T follicular helper cell (primary cell): ENCODE measurements at regions not wholly inside any gene's neighbourhood (a gene's known extent, or its start where the extent isn't known, plus 50 kb on each side); places are given as distances from the start of the nearest gene placed in this dataset.
"Not testable (repeated sequence)": the region's sequence is repeated elsewhere in the genome, so short reads cannot be mapped to it uniquely, and the experiment has no call there.

Experiments
- DNase-seq: peaks from one replicate; pipeline ENCODE4 v3.0.0-alpha.2; 2020; ENCODE audit warnings: low read depth

GRCh38 chr4:81675791-81676393, 204.2 kb upstream of the RASGEF1B start:
- DNase-seq: no peak

DNA sequence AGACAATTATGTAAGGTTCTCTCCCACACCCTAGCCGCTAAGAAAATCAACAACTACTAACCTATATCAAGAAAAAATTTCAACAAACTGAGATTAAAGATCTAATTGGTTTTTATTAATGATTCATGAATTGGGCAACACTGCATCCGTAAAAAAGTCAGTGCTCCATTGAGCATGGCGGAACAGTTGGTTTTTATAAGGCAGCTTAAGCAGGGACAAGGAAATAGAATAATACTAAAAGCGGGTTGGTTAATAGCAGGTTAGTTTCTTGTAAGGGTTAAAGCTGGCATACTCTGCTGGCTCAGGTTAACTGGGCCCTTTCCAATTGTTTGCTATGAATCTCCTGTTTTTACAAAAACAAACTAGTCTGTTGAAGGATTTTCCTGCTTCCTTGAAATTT, 202.3 kb upstream of the RASGEF1B start:
- DNase-seq: no peak

DNA sequence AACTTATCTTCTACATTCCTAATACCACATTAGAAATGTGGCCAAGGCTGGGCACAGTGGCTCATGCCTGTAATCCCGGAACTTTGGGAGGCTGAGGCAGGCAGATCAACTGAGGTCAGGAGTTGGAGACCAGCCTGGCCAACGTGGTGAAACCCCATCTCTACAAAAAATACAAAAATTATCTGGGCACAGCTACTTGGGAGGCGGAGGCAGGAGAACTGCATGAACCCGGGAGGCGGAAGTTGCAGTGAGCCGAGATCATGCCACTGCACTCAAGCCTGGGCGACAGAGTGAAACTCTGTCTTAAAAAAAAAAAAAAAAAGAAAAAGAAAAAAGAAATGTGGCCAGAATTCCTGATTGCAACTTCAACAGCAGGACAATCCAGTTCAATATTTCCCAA, 196.6 kb upstream of the RASGEF1B start:
- DNase-seq: not testable (repeated sequence)

DNA sequence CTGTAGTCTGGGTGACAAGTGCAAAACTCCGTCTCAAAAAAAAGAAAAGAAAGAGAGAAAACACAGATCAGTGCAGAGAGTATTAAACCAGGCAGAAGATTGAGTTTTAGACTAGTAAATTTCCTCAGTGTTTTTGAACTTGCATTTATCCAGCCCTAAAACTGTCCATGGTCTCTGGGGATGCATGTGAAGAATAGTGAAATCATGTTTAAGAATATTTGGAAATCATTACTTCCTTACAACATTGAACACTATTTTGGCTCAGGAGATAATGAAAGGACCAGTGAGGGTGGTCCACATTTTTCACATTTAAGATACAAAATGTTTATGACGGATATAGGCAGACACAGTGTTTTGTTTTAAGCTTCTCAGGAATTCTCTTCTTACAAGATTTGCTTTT, 195.8 kb upstream of the RASGEF1B start:
- DNase-seq: no peak

- DNase-seq: no peak
These were observed 194.8 kb upstream of the RASGEF1B start for GRCh38 chr4:81666491-81666890.

DNA sequence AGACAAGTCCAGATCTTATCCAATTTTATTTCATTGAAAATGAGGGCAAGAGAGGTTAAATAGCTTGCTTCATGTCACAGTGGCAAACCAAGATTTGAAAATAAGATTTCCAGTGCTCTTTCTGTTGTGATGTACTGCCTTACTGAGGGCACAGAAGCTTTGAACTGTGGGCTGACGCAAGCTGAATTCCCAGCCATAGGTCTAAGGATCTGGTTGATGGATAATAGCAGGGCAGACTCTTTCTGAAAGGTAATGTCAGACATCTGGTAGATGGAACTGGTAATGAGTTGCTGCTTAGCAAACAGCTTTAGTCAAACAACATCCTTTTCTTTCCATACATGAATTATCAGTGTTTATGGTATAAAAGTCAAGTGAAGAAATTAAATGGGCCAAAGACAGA, 193.9 kb upstream of the RASGEF1B start:
- no peak for DNase-seq

GRCh38 chr4:81665045-81665444, 193.3 kb upstream of the RASGEF1B start:
- DNase-seq: no peak

DNA sequence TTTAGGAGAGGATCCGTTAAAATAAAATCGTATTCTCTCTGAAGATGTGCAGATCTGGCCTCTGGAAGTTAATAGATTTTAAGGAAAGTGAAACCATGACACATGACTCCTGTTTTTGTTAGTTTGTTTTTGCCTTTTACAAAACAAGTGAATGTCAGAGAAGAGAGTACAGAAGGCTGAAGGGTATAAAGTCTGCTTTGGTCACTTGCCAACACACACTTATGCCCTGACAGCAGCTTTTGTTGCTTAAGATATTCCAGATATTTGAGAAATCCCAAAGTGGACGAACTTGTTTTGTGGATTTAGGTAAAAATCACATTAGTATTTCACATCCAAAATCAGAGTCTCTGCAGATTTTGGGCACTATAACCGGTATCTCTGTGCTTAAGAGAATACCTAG, 192.4 kb upstream of the RASGEF1B start:
- DNase-seq: no peak

GRCh38 chr4:81663368-81663767, 191.7 kb upstream of the RASGEF1B start:
- no peak for DNase-seq

- DNase-seq: no peak
These were observed 187.3 kb upstream of the RASGEF1B start for GRCh38 chr4:81659051-81659450.

DNA sequence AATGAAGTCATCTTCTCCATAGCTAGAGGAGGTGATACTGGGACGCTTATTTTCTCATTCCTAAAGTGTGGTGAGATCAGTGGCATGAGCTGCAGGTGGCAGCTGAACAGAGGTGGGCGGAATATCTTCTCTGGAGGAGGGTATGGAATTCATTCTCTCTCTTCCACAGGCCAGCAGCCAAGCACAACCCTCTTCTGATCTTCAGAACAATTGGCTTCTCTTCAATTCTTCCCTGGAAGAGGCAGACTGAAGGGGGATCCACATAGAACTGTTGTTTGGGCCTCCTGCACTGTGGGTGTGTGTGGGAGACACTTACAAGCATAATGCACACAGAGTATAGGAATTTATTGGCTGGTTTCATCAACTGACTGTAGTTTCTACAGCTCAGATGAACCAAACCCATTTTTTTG, 180.4 kb upstream of the RASGEF1B start:
- DNase-seq: no peak

DNA sequence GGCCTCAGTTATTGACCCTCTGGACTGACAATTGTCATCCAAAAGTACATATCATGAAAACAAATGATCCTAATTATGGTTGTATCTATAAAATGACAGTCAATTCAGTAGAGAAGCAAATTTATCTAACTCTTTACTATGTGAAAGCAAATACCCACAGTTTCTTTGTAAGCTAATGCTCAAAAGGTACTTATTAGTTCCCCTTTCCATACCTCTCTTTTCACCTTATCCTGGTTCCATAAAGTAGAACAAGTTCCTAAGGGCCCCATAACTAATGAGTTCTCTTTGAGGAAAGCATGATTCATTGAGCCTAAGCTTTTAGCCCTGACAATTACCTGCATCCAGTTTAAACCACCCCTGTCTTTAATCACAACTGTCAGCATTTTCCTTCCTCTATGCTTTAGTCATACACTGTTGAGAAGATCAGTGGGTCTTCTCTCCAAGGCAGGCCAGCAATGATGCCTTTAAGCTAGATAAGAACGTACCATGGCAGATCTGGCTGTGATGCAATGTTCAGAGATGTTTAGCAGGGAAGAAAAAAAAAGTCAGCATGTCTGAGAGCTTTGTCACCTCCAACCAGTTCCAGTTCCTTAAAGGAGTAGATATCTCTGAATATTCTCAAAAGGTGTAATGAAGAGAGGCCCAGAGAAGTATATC, 179.7 kb upstream of the RASGEF1B start:
- no peak for DNase-seq

GRCh38 chr4:81650606-81651242, 179.0 kb upstream of the RASGEF1B start:
- no peak for DNase-seq

DNA sequence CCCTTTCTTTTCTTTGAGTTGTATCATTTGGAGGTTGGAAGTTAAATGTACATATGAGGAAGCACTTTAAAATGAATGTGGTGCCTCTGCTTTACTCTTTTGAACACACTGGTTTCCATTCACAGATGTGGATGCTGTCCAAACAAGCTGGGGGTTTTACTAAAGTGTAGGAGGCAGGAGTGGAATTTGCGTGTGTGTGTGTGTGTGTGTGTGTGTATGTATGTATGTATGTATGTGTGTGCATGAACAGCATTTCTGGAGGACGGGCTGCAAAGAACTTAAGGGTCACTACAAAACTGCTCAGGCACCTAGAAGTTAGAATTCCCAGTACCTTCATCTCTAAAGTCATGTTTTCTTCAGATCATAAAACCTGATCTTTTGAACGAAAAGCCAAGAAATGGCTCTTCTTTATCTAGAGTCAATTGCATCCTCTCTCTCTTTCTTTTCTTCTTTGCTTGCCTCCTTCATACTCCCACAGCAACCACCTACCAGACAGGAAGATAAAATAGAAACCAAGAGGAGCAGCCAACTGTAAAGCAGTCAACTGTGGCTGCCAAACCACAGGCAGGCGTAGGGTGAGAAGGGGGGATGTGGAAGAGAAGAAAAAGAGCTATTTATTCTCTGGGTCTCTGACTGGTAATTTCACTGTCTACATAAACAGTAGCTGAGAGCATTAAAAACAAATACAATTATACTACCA, 177.0 kb upstream of the RASGEF1B start:
- DNase-seq: no peak

DNA sequence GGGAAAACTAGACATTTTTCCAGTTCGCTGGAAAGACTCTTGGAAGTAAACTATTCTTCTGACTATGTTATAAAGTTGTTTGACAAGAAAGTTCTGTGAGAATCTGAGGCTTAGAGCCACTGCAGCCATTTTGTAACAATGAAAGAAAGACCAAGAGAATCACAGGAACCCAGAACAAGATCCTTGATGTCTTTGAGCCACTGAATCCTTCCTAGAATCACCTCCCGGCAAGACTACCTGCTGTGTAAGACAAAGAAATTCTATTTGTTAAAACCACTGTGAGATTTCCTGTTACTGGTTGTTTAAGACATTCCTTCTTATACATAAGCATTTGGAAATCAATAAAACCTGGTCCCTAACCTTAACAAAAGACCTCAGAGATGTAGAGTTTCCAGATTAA, 175.7 kb upstream of the RASGEF1B start:
- DNase-seq: no peak

- no peak for DNase-seq
These were observed 170.8 kb upstream of the RASGEF1B start for GRCh38 chr4:81642543-81642942.

DNA sequence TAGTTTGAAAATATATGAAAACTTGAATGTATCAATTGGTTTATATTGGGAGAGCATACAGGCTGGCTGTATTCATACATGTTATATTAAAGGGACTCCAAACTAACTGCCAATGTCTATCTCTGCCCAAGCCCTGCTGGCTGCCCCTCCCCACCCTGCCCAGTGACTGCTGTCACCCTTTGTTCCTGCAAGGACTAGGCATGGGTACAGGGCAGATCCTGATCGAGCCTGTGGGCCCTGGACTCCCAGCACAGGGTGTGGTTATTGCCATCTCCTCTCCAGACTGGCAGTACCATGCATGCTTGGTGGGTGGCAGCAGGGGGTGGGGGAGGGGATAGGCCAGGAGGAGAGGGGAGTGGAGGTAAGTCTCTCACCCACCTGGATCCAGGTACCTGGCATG, 167.5 kb upstream of the RASGEF1B start:
- no peak for DNase-seq

- DNase-seq: no peak
These were observed 167.0 kb upstream of the RASGEF1B start for GRCh38 chr4:81638698-81639097.

DNA sequence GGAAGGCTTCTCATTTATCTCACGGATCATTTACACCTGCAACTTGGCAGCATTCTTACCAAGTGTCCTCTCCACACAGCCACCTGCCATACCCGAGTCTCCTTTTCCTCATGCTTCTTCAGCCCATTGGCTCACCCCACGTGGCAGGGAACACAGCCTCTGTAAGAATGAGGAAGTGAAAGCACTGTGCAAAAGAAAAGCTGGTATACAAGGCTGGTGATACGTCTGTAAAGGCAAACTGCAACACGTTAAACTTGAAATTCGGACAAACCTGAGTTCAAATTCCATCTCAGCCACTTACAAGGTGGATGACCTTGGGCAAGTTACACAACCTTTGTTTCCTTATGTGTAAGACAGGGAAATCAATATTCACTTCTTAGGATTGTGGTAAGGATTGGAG, 164.0 kb upstream of the RASGEF1B start:
- no peak for DNase-seq

DNA sequence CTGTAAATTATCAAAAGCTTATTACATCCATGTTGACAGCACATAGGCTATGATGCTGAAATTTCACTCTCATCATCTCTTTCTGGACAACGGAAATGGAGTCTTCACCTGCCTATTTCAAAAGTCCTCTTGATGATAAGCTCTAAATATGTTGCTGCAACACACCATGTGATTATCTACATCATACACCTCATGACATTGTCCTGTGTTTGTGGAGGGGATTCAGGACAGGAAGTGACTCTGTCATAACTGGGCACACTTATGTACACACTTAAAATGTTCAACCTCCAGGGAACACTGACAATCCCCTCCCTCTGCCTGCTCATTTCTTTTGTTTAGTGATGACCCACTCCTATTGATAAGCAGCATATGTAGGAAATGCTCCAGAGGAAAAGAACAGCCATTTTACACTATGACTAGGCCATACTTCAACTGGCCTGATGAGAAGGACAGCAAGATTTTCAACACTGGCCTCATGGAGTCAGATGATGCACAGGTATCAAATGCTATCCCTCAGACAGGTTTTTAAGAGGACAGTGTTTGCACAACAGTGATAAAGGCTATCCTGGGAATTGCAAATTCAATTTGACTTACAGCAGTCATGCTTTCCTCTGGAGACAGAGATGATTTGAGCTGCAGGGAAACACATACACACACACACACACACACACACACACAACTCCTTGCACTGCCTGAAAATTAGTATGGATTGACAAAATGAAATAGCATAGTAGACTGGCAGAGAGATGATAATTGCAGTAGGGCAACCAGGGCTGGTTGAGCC, 163.3 kb upstream of the RASGEF1B start:
- no peak for DNase-seq

- DNase-seq: no peak
These were observed 162.5 kb upstream of the RASGEF1B start for GRCh38 chr4:81634165-81634564.
